ENCODE measurements at regions not wholly inside any gene's neighbourhood (a gene's known extent, or its start where the extent isn't known, plus 50 kb on each side); places are given as distances from the start of the nearest gene placed in this dataset.

DNA sequence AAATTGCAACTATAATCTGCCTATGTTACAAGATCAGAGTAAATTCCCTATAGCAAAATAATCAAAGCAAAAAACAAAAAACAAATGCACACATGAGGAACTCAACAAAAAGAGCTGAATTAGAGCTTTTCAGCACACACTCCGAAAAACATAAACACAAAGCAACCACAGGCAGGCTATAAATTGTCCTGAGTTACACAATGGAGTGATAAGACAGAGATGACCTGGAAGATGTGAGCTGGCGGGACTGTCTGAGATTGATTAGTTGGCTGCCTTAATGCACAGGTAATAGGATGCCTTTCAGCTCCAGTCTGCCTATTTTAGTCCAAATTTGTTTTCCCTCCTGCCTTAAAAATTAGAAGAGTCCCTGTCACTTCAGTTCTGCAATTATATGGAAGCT lies 159.0 kb upstream of the FNDC3A start:
- no peaks in the 10 kb centered on the region for H3K27me3 ChIP-seq (replicated peaks in 1 of 4; ENCODE audit: control insufficient read depth in 3 of 4, extremely low read depth in 1 of 4, insufficient read depth in 3 of 4, low read length in 3 of 4)
- no peak overlapping the region for H4K5ac ChIP-seq (ENCODE audit: insufficient read length, low read depth, low read length)
- H2BK15ac ChIP-seq (ENCODE audit: low read length), result no peak overlapping the region
- no peaks in the 10 kb centered on the region for H3K79me2 ChIP-seq (ENCODE audit: control insufficient read depth in 1 of 2, insufficient read depth in 2 of 2, low read length in 2 of 2)
- ChIA-PET POLR2A (ENCODE audit: partially characterized antibody) (no interaction called here), CTCF (ENCODE audit: partially characterized antibody) (interaction anchor here (1.1 to 1.7 kb wide), 2 partner anchors 48 to 237 kb away, joined by 3 to 4 read pairs; no protein-coding TSS in a partner anchor)
- DNase-seq (ENCODE audit: low read depth in 1 of 2, low spot score in 2 of 2), result no peak
- no peak overlapping the region for H3K23ac ChIP-seq (ENCODE audit: insufficient read length)
- H3K36me3 ChIP-seq (ENCODE audit: control insufficient read depth in 2 of 4, insufficient read depth in 4 of 4, low read length in 3 of 4), result no peaks in the 10 kb centered on the region
- no peak for FAIRE-seq
- no peak overlapping the region for H3K18ac ChIP-seq (ENCODE audit: extremely low read depth, low read length)
- no peak overlapping the region for H3K27ac ChIP-seq (ENCODE audit: low read depth, low read length)
- no peak overlapping the region for H3K14ac ChIP-seq (ENCODE audit: insufficient read length)
- no peak overlapping the region for H2BK5ac ChIP-seq (ENCODE audit: low read depth, low read length)
- H3K56ac ChIP-seq (replicated peaks; ENCODE audit: insufficient read length, low read depth, low read length), result no peak overlapping the region
- 95% methylated on average over 2 of the region's 2 CpGs; no CpG with 5 or more reads in 1 of the 2 experiments for WGBS, 2 experiments (ENCODE audit: extremely low coverage in 1 of 2, insufficient coverage in 1 of 2, insufficient read length in 1 of 2, insufficient replicate concordance in 2 of 2, low coverage in 1 of 2, low lambda C conversion rate in 2 of 2, missing lambda C conversion rate in 1 of 2)
- no peak overlapping the region for H3K4ac ChIP-seq (replicated peaks; ENCODE audit: insufficient read length, low read depth, low read length)
- H4K8ac ChIP-seq (ENCODE audit: extremely low read depth, insufficient read depth, low read length), result no peak overlapping the region
- 0 out of 7 replicates have a peak, but pooled peaks cover 0 to 2% (median 0%) of the 10 kb centered on the region in 4 experiments for H3K4me1 ChIP-seq (replicated peaks in 1 of 4; ENCODE audit: control insufficient read depth in 3 of 4, insufficient read depth in 4 of 4, low read length in 3 of 4)
- H4K20me1 ChIP-seq (replicated peaks in 1 of 2; ENCODE audit: control insufficient read depth in 1 of 2, insufficient read depth in 2 of 2, low read length in 2 of 2), result no peaks in the 10 kb centered on the region
- H3K23me2 ChIP-seq (ENCODE audit: low read depth, low read length), result no peaks in the 10 kb centered on the region; the same call in 1 of the 2 replicates
- H3K9ac ChIP-seq (replicated peaks in 1 of 4; ENCODE audit: extremely low read depth in 1 of 4, low read depth in 3 of 4, low read length in 3 of 4), result no peak overlapping the region
- H3K79me1 ChIP-seq (ENCODE audit: low read depth, low read length), result no peaks in the 10 kb centered on the region
- no peak overlapping the region for H2BK20ac ChIP-seq (ENCODE audit: low read length)
- H2AK5ac ChIP-seq (ENCODE audit: low read depth, low read length), result no peak overlapping the region
- H2BK12ac ChIP-seq (ENCODE audit: low read depth, low read length), result no peak overlapping the region
- no peak overlapping the region for H3K4me2 ChIP-seq (ENCODE audit: insufficient read depth in 1 of 2, low read depth in 2 of 2, low read length in 2 of 2)
- no peak overlapping the region for H2AFZ ChIP-seq (ENCODE audit: low read length)
- H3K4me3 ChIP-seq (ENCODE audit: extremely low read depth in 1 of 4, insufficient read depth in 2 of 4, low read depth in 3 of 4, low read length in 4 of 4), result no peak overlapping the region
- H3K9me3 ChIP-seq (ENCODE audit: insufficient read depth in 2 of 2, low read depth in 1 of 2, low read length in 1 of 2), result no peaks in the 10 kb centered on the region
- no peak overlapping the region for H2BK120ac ChIP-seq (replicated peaks; ENCODE audit: low read depth, low read length)
- H4K91ac ChIP-seq (replicated peaks; ENCODE audit: insufficient read length, low read length), result no peak overlapping the region
- TF ChIP-seq SUZ12 (IDR thresholded peaks at IDR 0.05; ENCODE audit: low read length), result no peak
- TF ChIP-seq GABPA (IDR thresholded peaks at IDR 0.05; ENCODE audit: borderline replicate concordance, insufficient read depth, low read length), result no peak
- no peak for TF ChIP-seq KDM4A (IDR thresholded peaks at IDR 0.05; ENCODE audit: low read depth, low read length, severe bottlenecking)
- TF ChIP-seq, protein P1, sequence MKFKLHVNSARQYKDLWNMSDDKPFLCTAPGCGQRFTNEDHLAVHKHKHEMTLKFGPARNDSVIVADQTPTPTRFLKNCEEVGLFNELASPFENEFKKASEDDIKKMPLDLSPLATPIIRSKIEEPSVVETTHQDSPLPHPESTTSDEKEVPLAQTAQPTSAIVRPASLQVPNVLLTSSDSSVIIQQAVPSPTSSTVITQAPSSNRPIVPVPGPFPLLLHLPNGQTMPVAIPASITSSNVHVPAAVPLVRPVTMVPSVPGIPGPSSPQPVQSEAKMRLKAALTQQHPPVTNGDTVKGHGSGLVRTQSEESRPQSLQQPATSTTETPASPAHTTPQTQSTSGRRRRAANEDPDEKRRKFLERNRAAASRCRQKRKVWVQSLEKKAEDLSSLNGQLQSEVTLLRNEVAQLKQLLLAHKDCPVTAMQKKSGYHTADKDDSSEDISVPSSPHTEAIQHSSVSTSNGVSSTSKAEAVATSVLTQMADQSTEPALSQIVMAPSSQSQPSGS (IDR thresholded peaks at IDR 0.05; ENCODE audit: low read length), result no peak
- TF ChIP-seq JUN (IDR thresholded peaks at IDR 0.05; ENCODE audit: low read depth, low read length), result no peak
